HEK293 (cell line): ENCODE measurements at regions not wholly inside any gene's neighbourhood (a gene's known extent, or its start where the extent isn't known, plus 50 kb on each side); places are given as distances from the start of the nearest gene placed in this dataset.

Experiments used
- CTCF ChIA-PET: fragments of 350-600 bp; formaldehyde crosslinking; extraction: SDS; loops from one replicate; lab custom pipeline; 2021; ENCODE audit warnings: antibody characterized with exemption; lab: Yijun Ruan, JAX
- POLR2A ChIA-PET: fragments of 300-600 bp; formaldehyde crosslinking; extraction: SDS; loops from one replicate; lab custom pipeline; 2020; ENCODE audit warnings: antibody characterized with exemption, inconsistent platforms; lab: Yijun Ruan, JAX
- H3K27ac ChIP-seq: fragments of 200-500 bp; sonication (Bioruptor generic); 2 replicates; pipeline ENCODE4 v1.5.1; 2014; ENCODE audit warnings: low read depth, low read length, control low read depth, inconsistent platforms; ENCODE audit errors: extremely low read depth
- H3K36me3 ChIP-seq, 2 experiments: fragments of 200-500 bp in 1 of 2; sonication (Bioruptor generic) in 1 of 2; 1 replicate in 1 of 2; 2 replicates in 1 of 2; pipeline ENCODE4 v1.5.1; 2014 to 2017; ENCODE audit warnings: inconsistent platforms in 2 of 2, low read length in 2 of 2; ENCODE audit not compliant: control insufficient read depth in 2 of 2, insufficient read depth in 1 of 2
- H3K4me1 ChIP-seq: fragments of 200-500 bp; sonication (Bioruptor generic); 2 replicates; pipeline ENCODE4 v1.5.1; 2014; ENCODE audit warnings: mild to moderate bottlenecking, low read length, inconsistent platforms; ENCODE audit not compliant: control insufficient read depth, insufficient read depth
- H3K4me3 ChIP-seq: 2 replicates; pipeline ENCODE4 v1.5.1; 2011; ENCODE audit warnings: low read depth, mild to moderate bottlenecking, control low read depth, low read length, moderate library complexity
- H3K9me3 ChIP-seq: fragments of 200-500 bp; sonication (Bioruptor generic); 2 replicates; pipeline ENCODE4 v1.5.1; 2014; ENCODE audit warnings: low read depth, low read length, inconsistent platforms; ENCODE audit not compliant: control insufficient read depth, insufficient read depth
- BCL11B ChIP-seq: fragments of 450-650 bp; formaldehyde crosslinking; IDR thresholded peaks from 2 replicates; pipeline ENCODE4 v1.5.1; 2016; ENCODE audit warnings: low read depth, missing biosample characterization, missing genetic modification characterization
- GLI4 ChIP-seq: fragments of 450-650 bp; formaldehyde crosslinking; IDR thresholded peaks from 2 replicates; pipeline ENCODE4 v1.5.1; 2016; ENCODE audit warnings: missing biosample characterization, missing genetic modification characterization
- HOXD13 ChIP-seq: sonication (generic); formaldehyde crosslinking; IDR thresholded peaks from 2 replicates; pipeline ENCODE4 v1.8.0; 2022; ENCODE audit warnings: missing genetic modification reagents, borderline replicate concordance
- REPIN1 ChIP-seq: fragments of 450-650 bp; formaldehyde crosslinking; IDR thresholded peaks from 2 replicates; pipeline ENCODE4 v1.5.1; 2017; ENCODE audit warnings: missing biosample characterization, missing genetic modification characterization, low read depth
- ZFP37 ChIP-seq: fragments of 450-650 bp; formaldehyde crosslinking; IDR thresholded peaks from 2 replicates; pipeline ENCODE4 v1.5.1; 2016; ENCODE audit warnings: missing biosample characterization, missing genetic modification characterization
- ZNF112 ChIP-seq: fragments of 450-650 bp; formaldehyde crosslinking; IDR thresholded peaks from 2 replicates; pipeline ENCODE4 v1.5.0; 2017; ENCODE audit warnings: missing biosample characterization, missing genetic modification characterization
- ZNF133 ChIP-seq: fragments of 450-650 bp; formaldehyde crosslinking; IDR thresholded peaks from 2 replicates; pipeline ENCODE4 v1.5.1; 2016; ENCODE audit warnings: missing biosample characterization, missing genetic modification characterization
- ZNF138 ChIP-seq: fragments of 450-650 bp; formaldehyde crosslinking; IDR thresholded peaks from 2 replicates; pipeline ENCODE4 v1.5.1; 2016; ENCODE audit warnings: missing biosample characterization, missing genetic modification characterization, borderline replicate concordance
- ZNF426 ChIP-seq: fragments of 450-650 bp; formaldehyde crosslinking; IDR thresholded peaks from 2 replicates; pipeline ENCODE4 v1.5.1; 2017; ENCODE audit warnings: missing biosample characterization, missing genetic modification characterization, mild to moderate bottlenecking, inconsistent platforms, moderate library complexity
- ZNF433 ChIP-seq: fragments of 450-650 bp; formaldehyde crosslinking; IDR thresholded peaks from 2 replicates; pipeline ENCODE4 v1.5.1; 2016; ENCODE audit warnings: missing biosample characterization, missing genetic modification characterization, low read depth
- ZNF501 ChIP-seq: fragments of 450-650 bp; formaldehyde crosslinking; IDR thresholded peaks from 2 replicates; pipeline ENCODE4 v1.5.1; 2016; ENCODE audit warnings: missing biosample characterization, missing genetic modification characterization
- ZNF518A ChIP-seq: fragments of 450-650 bp; formaldehyde crosslinking; conservative IDR thresholded peaks from 2 replicates; pipeline ENCODE4 v1.5.1; 2016; ENCODE audit warnings: low read depth, missing biosample characterization, missing genetic modification characterization
- ZNF544 ChIP-seq: fragments of 450-650 bp; formaldehyde crosslinking; IDR thresholded peaks from 2 replicates; pipeline ENCODE4 v1.5.0; 2017; ENCODE audit warnings: missing biosample characterization, missing genetic modification characterization
- ZNF585B ChIP-seq: fragments of 450-650 bp; formaldehyde crosslinking; IDR thresholded peaks from 2 replicates; pipeline ENCODE4 v1.5.1; 2016; ENCODE audit warnings: missing biosample characterization, missing genetic modification characterization
- ZNF658 ChIP-seq: fragments of 450-650 bp; formaldehyde crosslinking; IDR thresholded peaks from 2 replicates; pipeline ENCODE4; 2016; ENCODE audit warnings: missing biosample characterization, missing genetic modification characterization
- ZNF777 ChIP-seq: fragments of 450-650 bp; formaldehyde crosslinking; IDR thresholded peaks from 2 replicates; pipeline ENCODE4 v1.5.1; 2017; ENCODE audit warnings: missing biosample characterization, missing genetic modification characterization, borderline replicate concordance
- ZNF791 ChIP-seq: fragments of 450-650 bp; formaldehyde crosslinking; IDR thresholded peaks from 2 replicates; pipeline ENCODE4 v1.5.1; 2016; ENCODE audit warnings: missing biosample characterization, missing genetic modification characterization
- ZSCAN4 ChIP-seq: fragments of 450-650 bp; formaldehyde crosslinking; IDR thresholded peaks from 2 replicates; pipeline ENCODE4 v1.5.1; 2017; ENCODE audit warnings: missing biosample characterization, missing genetic modification characterization
- TF ChIP-seq, protein P1 (sequence below): fragments of 450-650 bp; formaldehyde crosslinking; IDR thresholded peaks from 2 replicates; pipeline ENCODE4 v1.5.1; 2017; ENCODE audit warnings: missing biosample characterization, missing genetic modification characterization
- TF ChIP-seq, protein P2 (sequence below): fragments of 450-650 bp; IDR thresholded peaks from 2 replicates; pipeline ENCODE4 v1.5.1; 2018; ENCODE audit warnings: missing biosample characterization, mild to moderate bottlenecking, missing genetic modification characterization
- TF ChIP-seq, protein P3 (sequence below): fragments of 450-650 bp; formaldehyde crosslinking; IDR thresholded peaks from 2 replicates; pipeline ENCODE4; 2016; ENCODE audit warnings: missing biosample characterization, missing genetic modification characterization

GRCh38 chr17:62901544-62901943, 64.5 kb upstream of the TANC2 start (continued):
- TF ChIP-seq ZNF544 (tag by site-specific recombination) (no peak), HOXD13 (CRISPR knock-in tag) (no peak), ZNF112 (tag by site-specific recombination) (no peak), ZNF426 (no peak)
- TF ChIP-seq, protein P1, sequence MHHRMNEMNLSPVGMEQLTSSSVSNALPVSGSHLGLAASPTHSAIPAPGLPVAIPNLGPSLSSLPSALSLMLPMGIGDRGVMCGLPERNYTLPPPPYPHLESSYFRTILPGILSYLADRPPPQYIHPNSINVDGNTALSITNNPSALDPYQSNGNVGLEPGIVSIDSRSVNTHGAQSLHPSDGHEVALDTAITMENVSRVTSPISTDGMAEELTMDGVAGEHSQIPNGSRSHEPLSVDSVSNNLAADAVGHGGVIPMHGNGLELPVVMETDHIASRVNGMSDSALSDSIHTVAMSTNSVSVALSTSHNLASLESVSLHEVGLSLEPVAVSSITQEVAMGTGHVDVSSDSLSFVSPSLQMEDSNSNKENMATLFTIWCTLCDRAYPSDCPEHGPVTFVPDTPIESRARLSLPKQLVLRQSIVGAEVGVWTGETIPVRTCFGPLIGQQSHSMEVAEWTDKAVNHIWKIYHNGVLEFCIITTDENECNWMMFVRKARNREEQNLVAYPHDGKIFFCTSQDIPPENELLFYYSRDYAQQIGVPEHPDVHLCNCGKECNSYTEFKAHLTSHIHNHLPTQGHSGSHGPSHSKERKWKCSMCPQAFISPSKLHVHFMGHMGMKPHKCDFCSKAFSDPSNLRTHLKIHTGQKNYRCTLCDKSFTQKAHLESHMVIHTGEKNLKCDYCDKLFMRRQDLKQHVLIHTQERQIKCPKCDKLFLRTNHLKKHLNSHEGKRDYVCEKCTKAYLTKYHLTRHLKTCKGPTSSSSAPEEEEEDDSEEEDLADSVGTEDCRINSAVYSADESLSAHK (tag by site-specific recombination) = no peak

DNA sequence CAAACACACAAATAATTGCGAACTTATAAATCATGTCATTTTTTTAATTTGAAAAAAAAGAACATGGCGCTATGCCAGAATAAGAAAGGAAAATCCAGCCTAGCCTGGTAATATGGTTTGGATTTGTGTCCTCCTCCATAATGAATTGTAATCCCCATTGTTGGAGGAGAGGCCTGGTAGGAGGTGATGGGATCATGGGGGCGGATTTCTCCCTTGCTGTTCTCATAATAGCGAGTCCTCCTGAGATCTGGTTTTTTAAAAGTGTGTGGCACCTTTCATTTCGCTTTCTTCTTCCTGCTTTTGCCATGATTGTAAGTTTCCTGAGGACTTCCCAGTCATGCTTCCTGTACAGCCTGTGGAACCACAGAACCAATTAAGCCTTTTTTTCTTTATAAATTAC, 65.9 kb upstream of the TANC2 start:
- Histone ChIP-seq H3K9me3 (no peaks in the 10 kb centered on the region), H3K4me1 (0 out of 2 replicates have a peak, but pooled peaks cover 6% of the 10 kb centered on the region), H3K36me3 (no peaks in the 10 kb centered on the region), H3K27ac (no peak overlapping the region), H3K4me3 (no peak overlapping the region)
- ChIA-PET CTCF (interaction anchor here (0.6 kb wide), 1 partner anchor 10 kb away, joined by 3 read pairs; no protein-coding TSS in a partner anchor), POLR2A (no interaction called here)
- no peak for TF ChIP-seq ZNF433 (tag by site-specific recombination)
- no peak for TF ChIP-seq ZNF777 (tag by site-specific recombination)
- no peak for TF ChIP-seq ZFP37
- TF ChIP-seq, protein P2, sequence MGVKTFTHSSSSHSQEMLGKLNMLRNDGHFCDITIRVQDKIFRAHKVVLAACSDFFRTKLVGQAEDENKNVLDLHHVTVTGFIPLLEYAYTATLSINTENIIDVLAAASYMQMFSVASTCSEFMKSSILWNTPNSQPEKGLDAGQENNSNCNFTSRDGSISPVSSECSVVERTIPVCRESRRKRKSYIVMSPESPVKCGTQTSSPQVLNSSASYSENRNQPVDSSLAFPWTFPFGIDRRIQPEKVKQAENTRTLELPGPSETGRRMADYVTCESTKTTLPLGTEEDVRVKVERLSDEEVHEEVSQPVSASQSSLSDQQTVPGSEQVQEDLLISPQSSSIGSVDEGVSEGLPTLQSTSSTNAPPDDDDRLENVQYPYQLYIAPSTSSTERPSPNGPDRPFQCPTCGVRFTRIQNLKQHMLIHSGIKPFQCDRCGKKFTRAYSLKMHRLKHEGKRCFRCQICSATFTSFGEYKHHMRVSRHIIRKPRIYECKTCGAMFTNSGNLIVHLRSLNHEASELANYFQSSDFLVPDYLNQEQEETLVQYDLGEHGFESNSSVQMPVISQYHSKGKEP = no peak
- TF ChIP-seq ZNF658 (tag by site-specific recombination) = no peak
- no peak for TF ChIP-seq ZNF518A (tag by site-specific recombination)
- no peak for TF ChIP-seq ZNF501 (tag by site-specific recombination)
- no peak for TF ChIP-seq ZNF138 (tag by site-specific recombination)
- TF ChIP-seq ZNF585B (tag by site-specific recombination) = no peak
- no peak for TF ChIP-seq ZNF791
- no peak for TF ChIP-seq BCL11B
- TF ChIP-seq, protein P3, sequence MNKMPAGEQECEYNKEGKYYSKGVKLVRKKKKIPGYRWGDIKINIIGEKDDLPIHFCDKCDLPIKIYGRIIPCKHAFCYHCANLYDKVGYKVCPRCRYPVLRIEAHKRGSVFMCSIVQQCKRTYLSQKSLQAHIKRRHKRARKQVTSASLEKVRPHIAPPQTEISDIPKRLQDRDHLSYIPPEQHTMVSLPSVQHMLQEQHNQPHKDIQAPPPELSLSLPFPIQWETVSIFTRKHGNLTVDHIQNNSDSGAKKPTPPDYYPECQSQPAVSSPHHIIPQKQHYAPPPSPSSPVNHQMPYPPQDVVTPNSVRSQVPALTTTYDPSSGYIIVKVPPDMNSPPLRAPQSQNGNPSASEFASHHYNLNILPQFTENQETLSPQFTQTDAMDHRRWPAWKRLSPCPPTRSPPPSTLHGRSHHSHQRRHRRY (tag by site-specific recombination) = no peak
- no peak for TF ChIP-seq ZSCAN4 (tag by site-specific recombination)
- no peak for TF ChIP-seq GLI4
- TF ChIP-seq ZNF133 (tag by site-specific recombination) = no peak
- TF ChIP-seq REPIN1 (tag by site-specific recombination) = no peak
